UCSD-AML1 (cell line): ENCODE measurements at regions not wholly inside any gene's neighbourhood (a gene's known extent, or its start where the extent isn't known, plus 50 kb on each side); places are given as distances from the start of the nearest gene placed in this dataset.

Source experiments
- DNase-seq: peaks from one replicate; lab custom pipeline; 2025; ENCODE audit not compliant: unreplicated experiment; lab: John Stamatoyannopoulos, UW

- DNase-seq, result no peak
These were observed 92.5 kb downstream of the KLF6 start for GRCh38 chr10:3692387-3692999.

GRCh38 chr10:3691482-3691881, 93.5 kb downstream of the KLF6 start:
- DNase-seq, result no peak

GRCh38 chr10:3689871-3690510, 95.0 kb downstream of the KLF6 start:
- DNase-seq, result no peak

- DNase-seq, result no peak
These were observed 97.4 kb downstream of the KLF6 start for GRCh38 chr10:3687510-3688081.

- no peak for DNase-seq
These were observed 99.6 kb downstream of the KLF6 start for GRCh38 chr10:3685384-3685783.

GRCh38 chr10:3684891-3685290, 100.1 kb downstream of the KLF6 start:
- DNase-seq, result no peak

GRCh38 chr10:3683560-3683959, 101.4 kb downstream of the KLF6 start:
- no peak for DNase-seq

GRCh38 chr10:3682745-3683144, 102.3 kb downstream of the KLF6 start:
- DNase-seq, result no peak

- DNase-seq, result no peak
These were observed 103.1 kb downstream of the KLF6 start for GRCh38 chr10:3681642-3682554.

GRCh38 chr10:3679950-3680629, 104.9 kb downstream of the KLF6 start:
- no peak for DNase-seq

GRCh38 chr10:3678629-3679227, 106.3 kb downstream of the KLF6 start:
- no peak for DNase-seq

GRCh38 chr10:3676564-3676963, 108.4 kb downstream of the KLF6 start:
- no peak for DNase-seq

GRCh38 chr10:3672220-3672619, 112.8 kb downstream of the KLF6 start:
- DNase-seq, result no peak

- no peak for DNase-seq
These were observed 113.5 kb downstream of the KLF6 start for GRCh38 chr10:3671386-3671955.

- DNase-seq, result no peak
These were observed 116.1 kb downstream of the KLF6 start for GRCh38 chr10:3668966-3669330.

GRCh38 chr10:3668276-3668965, 116.6 kb downstream of the KLF6 start:
- DNase-seq, result no peak

- peak; percentile 40 for DNase-seq
These were observed 118.3 kb downstream of the KLF6 start for GRCh38 chr10:3666525-3667302.

- no peak for DNase-seq
These were observed 119.6 kb downstream of the KLF6 start for GRCh38 chr10:3665316-3665908.

GRCh38 chr10:3662775-3663174, 122.2 kb downstream of the KLF6 start:
- DNase-seq, result no peak
